GM21576 (cell line): ENCODE measurements at regions not wholly inside any gene's neighbourhood (a gene's known extent, or its start where the extent isn't known, plus 50 kb on each side); places are given as distances from the start of the nearest gene placed in this dataset.

Experiments used
- ATAC-seq: cut with Tn5 transposase; IDR thresholded peaks from one replicate; pipeline ENCODE4 v1.9.1; 2021; ENCODE audit warnings: mild to moderate bottlenecking, moderate library complexity; ENCODE audit not compliant: unreplicated experiment

- ATAC-seq, result no peak
Measured at GRCh38 chr7:18354108-18355085, 141.2 kb upstream of the HDAC9 start.

- peak; percentile 55 for ATAC-seq
Measured at GRCh38 chr7:18356191-18356645, 139.3 kb upstream of the HDAC9 start.

DNA sequence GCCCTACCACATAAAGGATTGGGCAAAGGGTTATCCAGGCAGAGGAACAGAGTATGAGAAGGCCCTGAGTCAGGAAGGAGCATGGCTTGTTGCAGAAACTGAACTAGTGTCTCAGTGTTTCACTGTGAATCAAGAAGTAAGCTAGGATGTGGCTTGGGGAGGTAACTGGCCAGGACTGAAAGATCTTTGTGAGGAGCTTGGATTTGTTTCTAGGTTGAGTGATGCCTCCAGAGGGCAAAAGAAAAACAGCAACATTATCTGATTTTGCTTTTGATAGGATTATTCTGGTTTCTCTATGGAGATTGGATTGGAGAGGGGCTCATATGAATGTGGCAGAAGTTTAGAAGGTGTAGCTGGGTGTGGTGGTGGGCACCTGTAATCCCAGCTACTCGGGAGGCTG lies 137.9 kb upstream of the HDAC9 start:
- no peak for ATAC-seq

- no peak for ATAC-seq
Measured at GRCh38 chr7:18361756-18362155, 133.8 kb upstream of the HDAC9 start.

DNA sequence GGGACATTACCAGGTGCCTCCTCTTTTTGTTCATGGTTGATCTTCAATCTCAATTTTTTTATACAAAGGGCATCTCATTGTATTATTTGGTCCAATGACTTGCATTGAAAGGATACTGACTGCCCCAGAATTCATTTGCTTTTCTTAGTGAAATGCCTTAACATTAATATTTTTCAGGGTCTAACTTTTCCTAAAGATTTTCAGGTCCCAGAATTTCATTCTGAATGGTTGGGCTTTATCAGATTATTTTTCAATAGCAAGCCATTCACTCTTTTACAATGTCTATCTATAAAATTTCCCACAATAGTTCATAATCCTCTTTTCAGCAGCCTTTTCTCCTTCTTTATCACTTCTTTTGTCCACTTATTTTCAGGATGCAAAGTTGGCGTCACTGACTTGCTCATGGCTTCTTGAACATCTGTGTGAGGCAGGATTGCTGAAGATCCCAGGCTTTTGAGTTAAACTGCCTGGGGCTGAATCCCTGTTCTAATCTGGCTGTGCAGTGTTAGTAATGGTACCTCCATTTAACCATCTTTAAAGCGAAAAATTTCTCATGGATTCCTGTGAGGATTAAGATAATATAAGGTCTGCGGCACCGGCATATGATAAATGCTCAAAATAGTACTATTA lies 131.7 kb upstream of the HDAC9 start:
- ATAC-seq, result no peak

DNA sequence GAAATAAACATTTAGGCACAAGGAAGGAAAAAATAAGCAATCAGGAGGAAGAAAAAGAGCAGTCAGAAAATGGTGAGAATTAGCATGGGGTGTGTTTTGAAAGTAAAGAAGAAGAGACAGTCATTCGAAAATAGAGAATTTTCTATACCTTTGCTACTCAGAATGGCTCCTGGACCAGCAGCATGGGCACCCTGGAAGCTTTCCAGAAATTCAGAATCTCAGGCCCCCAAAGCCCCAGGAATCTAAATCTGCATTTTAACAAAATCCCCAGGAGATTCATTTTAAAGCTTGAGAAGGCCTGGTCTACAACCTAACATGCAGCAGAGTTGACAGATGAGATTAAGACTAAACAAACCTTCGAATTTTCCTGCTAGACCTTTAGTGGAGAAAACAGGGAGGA lies 131.2 kb upstream of the HDAC9 start:
- no peak for ATAC-seq

DNA sequence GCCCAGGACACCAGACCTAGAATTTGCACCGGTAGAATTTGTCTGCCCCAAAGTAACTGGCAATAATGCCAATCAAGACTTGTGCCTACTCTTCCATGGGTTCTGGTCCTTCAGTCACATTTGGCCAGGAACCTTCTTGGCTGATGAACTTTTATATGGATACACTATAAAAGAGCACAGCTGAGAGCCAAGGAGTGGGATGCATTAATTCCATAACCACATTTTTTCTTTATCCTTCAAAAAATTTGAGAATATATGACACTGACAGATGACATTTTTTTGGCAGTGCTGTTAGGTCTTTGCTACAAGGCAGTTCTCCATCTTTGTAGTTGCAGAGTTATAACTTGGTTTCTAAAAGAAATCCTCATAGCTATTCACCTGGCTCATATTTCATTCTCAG lies 129.2 kb upstream of the HDAC9 start:
- no peak for ATAC-seq

GRCh38 chr7:18369011-18369410 lies 126.5 kb upstream of the HDAC9 start:
- ATAC-seq, result no peak

- ATAC-seq, result no peak
Measured at GRCh38 chr7:18370633-18371032, 124.9 kb upstream of the HDAC9 start.

DNA sequence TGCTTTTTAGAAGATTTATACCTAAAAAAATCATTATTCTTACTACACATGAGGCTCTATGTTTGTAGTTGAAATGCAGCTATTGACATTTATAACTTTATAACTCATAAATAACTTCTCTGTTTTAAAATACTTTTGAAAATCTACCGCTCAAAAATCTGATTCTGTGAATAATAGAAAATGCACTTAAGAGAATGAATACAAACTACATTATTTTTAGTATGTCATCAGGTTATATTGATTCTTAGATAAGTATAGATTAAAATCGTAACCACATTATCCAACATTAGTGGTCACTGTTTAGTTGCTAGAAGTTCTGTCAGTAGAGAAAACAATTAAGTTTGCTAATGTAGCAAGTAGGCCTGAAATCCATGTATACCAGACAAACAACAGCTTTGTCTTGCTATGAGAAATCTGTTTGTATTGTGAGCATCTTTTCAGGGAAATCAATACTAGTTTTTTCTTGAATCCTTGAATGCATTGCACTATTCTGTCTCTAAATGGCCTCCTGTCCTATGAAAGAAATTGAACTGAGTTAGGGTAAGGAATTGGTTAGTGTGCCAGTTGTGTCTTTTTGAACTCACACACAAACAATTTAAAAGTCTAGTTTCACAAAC lies 116.5 kb upstream of the HDAC9 start:
- ATAC-seq, result no peak

- no peak for ATAC-seq
Measured at GRCh38 chr7:18384491-18385143, 110.9 kb upstream of the HDAC9 start.

GRCh38 chr7:18386607-18387006 lies 108.9 kb upstream of the HDAC9 start:
- no peak for ATAC-seq

GRCh38 chr7:18387191-18387735 lies 108.3 kb upstream of the HDAC9 start:
- ATAC-seq, result no peak

GRCh38 chr7:18390535-18390907 lies 105.0 kb upstream of the HDAC9 start:
- peak; percentile 45 for ATAC-seq

DNA sequence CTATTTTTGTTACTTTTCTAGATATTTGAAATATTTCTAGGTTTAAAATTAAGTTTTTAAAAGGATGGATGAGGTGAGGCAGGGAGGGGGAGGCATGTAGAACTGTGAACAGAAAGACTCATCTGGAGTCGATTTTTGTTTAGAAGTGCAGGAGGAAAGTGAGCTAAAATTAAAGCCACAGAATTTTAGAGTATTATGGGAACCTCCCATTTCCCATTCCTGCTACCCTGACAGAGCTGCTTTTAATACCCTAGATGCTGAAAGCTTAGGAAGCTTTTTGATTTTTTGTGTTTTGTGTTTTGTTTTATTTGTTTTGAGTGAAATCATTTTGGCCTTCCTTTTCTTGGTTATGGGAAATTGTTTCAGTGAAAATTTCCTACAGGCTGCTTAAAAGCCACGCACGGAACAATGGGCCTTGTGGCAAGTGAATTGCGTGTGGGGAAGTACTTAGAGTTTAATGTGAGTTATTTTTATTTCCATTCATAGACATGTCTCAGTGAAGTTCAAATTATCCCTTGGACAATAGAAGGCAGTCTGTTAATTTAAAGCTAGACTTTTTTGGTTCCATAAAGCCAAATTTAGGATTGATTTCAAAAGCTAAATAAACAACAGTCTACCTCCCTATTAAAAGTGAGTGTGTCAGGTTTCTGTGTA lies 102.0 kb upstream of the HDAC9 start:
- no peak for ATAC-seq

DNA sequence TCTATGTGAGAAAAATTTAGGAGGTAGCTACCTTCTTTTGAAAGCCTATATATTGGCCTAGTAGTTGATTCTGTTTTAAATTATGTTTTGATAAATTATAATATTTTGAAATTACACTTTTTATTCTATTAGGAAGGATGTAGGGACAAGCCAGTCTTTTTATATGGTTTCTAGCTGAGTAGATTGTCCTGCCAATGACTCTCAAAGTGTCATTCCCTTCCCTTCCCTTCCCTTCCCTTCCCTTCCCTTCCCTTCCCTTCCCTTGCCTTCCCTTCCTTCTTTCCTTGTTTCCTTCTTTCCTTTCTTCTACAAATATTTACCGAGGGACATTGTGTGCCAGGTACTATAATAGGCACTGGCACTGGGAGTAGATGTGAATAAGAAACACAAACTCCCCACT lies 99.7 kb upstream of the HDAC9 start:
- ATAC-seq, result no peak

DNA sequence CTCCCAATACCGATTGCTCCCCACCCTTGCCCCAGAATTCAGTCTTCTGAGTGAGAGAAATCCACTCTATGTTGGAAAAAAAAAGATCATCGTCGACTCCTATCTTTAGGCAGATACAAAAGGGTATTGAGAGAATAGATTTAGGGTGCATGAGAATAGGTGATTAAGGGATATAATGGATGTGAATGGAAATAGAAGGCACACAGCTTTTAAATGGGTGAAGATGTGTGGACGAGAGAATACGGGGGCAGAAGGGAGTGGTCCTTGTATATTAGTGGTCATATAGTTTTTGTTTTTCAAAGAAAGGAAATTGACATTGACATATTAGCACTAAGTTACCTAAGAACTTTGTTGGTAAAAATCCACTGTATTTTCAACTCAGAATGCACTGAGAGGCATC lies 98.6 kb upstream of the HDAC9 start:
- no peak for ATAC-seq

GRCh38 chr7:18399436-18400235 lies 95.9 kb upstream of the HDAC9 start:
- no peak for ATAC-seq

- ATAC-seq, result no peak
Measured at GRCh38 chr7:18400275-18400674, 95.3 kb upstream of the HDAC9 start.

GRCh38 chr7:18400726-18401125 lies 94.8 kb upstream of the HDAC9 start:
- no peak for ATAC-seq
